NCI-H146 treated with DMSO at 0.1 percent for 48 hours (cell line): ENCODE measurements at regions not wholly inside any gene's neighbourhood (a gene's known extent, or its start where the extent isn't known, plus 50 kb on each side); places are given as distances from the start of the nearest gene placed in this dataset.

Experiments
- DNase-seq: peaks from one replicate; lab custom pipeline; 2025; ENCODE audit not compliant: unreplicated experiment; lab: John Stamatoyannopoulos, UW

GRCh38 chr11:44488165-44488965 is 77.1 kb upstream of the CD82 start:
- no peak for DNase-seq

- no peak for DNase-seq
These were observed 72.1 kb upstream of the CD82 start for GRCh38 chr11:44493383-44493782.

- no peak for DNase-seq
These were observed 71.5 kb upstream of the CD82 start for GRCh38 chr11:44493930-44494329.

- DNase-seq = no peak
These were observed 70.7 kb upstream of the CD82 start for GRCh38 chr11:44494785-44495184.

GRCh38 chr11:44496391-44496790 is 69.1 kb upstream of the CD82 start:
- DNase-seq = no peak

GRCh38 chr11:44498089-44498871 is 67.2 kb upstream of the CD82 start:
- no peak for DNase-seq

GRCh38 chr11:44502506-44502905 is 63.0 kb upstream of the CD82 start:
- no peak for DNase-seq

- no peak for DNase-seq
These were observed 59.8 kb upstream of the CD82 start for GRCh38 chr11:44505581-44506054.

GRCh38 chr11:44506375-44507016 is 59.0 kb upstream of the CD82 start:
- no peak for DNase-seq

- DNase-seq = no peak
These were observed 58.0 kb upstream of the CD82 start for GRCh38 chr11:44507491-44507890.

GRCh38 chr11:44507896-44508445 is 57.5 kb upstream of the CD82 start:
- DNase-seq = no peak

GRCh38 chr11:44509296-44509695 is 56.2 kb upstream of the CD82 start:
- DNase-seq = no peak

- no peak for DNase-seq
These were observed 55.1 kb upstream of the CD82 start for GRCh38 chr11:44510372-44510771.

GRCh38 chr11:44512818-44513217 is 52.6 kb upstream of the CD82 start:
- DNase-seq = no peak

GRCh38 chr11:44515048-44515447 is 50.4 kb upstream of the CD82 start:
- no peak for DNase-seq
